Ishikawa (cell line): ENCODE measurements at regions not wholly inside any gene's neighbourhood (a gene's known extent, or its start where the extent isn't known, plus 50 kb on each side); places are given as distances from the start of the nearest gene placed in this dataset.
A peak's percentile ranks its signal among the peaks of the same experiment; 100 is the strongest.

Experiments used
- CEBPB ChIP-seq: IDR thresholded peaks from 2 replicates; pipeline ENCODE4 v1.6.1; 2012
- CREB1 ChIP-seq: IDR thresholded peaks from 2 replicates; pipeline ENCODE4 v1.6.1; 2012; ENCODE audit warnings: low read depth
- EGR1 ChIP-seq: IDR thresholded peaks from 2 replicates; pipeline ENCODE4 v1.6.1; 2012
- EP300 ChIP-seq: IDR thresholded peaks from 2 replicates; pipeline ENCODE4 v1.6.1; 2012; ENCODE audit warnings: borderline replicate concordance
- FOXM1 ChIP-seq: IDR thresholded peaks from 2 replicates; pipeline ENCODE4 v1.6.1; 2012; ENCODE audit warnings: low read depth, borderline replicate concordance
- MAX ChIP-seq: IDR thresholded peaks from 2 replicates; pipeline ENCODE4 v1.6.1; 2012
- NFIC ChIP-seq: IDR thresholded peaks from 2 replicates; pipeline ENCODE4 v1.6.1; 2012
- RAD21 ChIP-seq: IDR thresholded peaks from 2 replicates; pipeline ENCODE4 v1.6.1; 2012; ENCODE audit warnings: low read depth
- REST ChIP-seq: IDR thresholded peaks from 2 replicates; pipeline ENCODE4 v1.6.1; 2012; ENCODE audit warnings: low read depth, mild to moderate bottlenecking
- TAF1 ChIP-seq: IDR thresholded peaks from 2 replicates; pipeline ENCODE4 v1.6.1; 2012; ENCODE audit warnings: low read depth, mild to moderate bottlenecking
- TCF12 ChIP-seq: IDR thresholded peaks from 2 replicates; pipeline ENCODE4 v1.6.1; 2012; ENCODE audit warnings: low read depth
- TEAD4 ChIP-seq: IDR thresholded peaks from 2 replicates; pipeline ENCODE4 v1.6.1; 2012
- USF1 ChIP-seq: IDR thresholded peaks from 2 replicates; pipeline ENCODE4 v1.6.1; 2012
- YY1 ChIP-seq: IDR thresholded peaks from 2 replicates; pipeline ENCODE4 v1.6.1; 2012; ENCODE audit warnings: low read depth
- ZBTB7A ChIP-seq: IDR thresholded peaks from 2 replicates; pipeline ENCODE4 v1.6.1; 2012; ENCODE audit warnings: low read depth

GRCh38 chr14:61847861-61848260, 85.6 kb downstream of the SNAPC1 start:
- TF ChIP-seq TCF12 (no peak), EP300 (no peak), NFIC (no peak), MAX (no peak), USF1 (no peak), TEAD4 (no peak), ZBTB7A (no peak), CREB1 (no peak), CEBPB (no peak), FOXM1 (no peak), REST (no peak), TAF1 (no peak), RAD21 (no peak), YY1 (no peak), EGR1 (no peak)

- no peak for TF ChIP-seq REST
- no peak for TF ChIP-seq NFIC
- TF ChIP-seq CREB1: no peak
- TF ChIP-seq TAF1: no peak
- TF ChIP-seq MAX: no peak
- no peak for TF ChIP-seq USF1
- no peak for TF ChIP-seq CEBPB
- no peak for TF ChIP-seq FOXM1
- TF ChIP-seq RAD21: no peak
- TF ChIP-seq TEAD4: no peak
- no peak for TF ChIP-seq EP300
- TF ChIP-seq YY1: no peak
- no peak for TF ChIP-seq ZBTB7A
- TF ChIP-seq EGR1: no peak
Observed at GRCh38 chr14:61854898-61855297, 92.7 kb downstream of the SNAPC1 start.

- TF ChIP-seq RAD21 (peak; percentile 46), MAX (no peak), FOXM1 (no peak), TAF1 (no peak)
Observed at GRCh38 chr14:61860294-61860918, 98.2 kb downstream of the SNAPC1 start.

- TF ChIP-seq EP300 (no peak), TCF12 (no peak), TEAD4 (no peak), REST (no peak), NFIC (no peak), ZBTB7A (no peak), EGR1 (no peak), TAF1 (no peak), CREB1 (no peak), FOXM1 (no peak), USF1 (no peak), MAX (no peak), YY1 (no peak), CEBPB (no peak), RAD21 (no peak)
Observed at GRCh38 chr14:61861320-61861865, 99.2 kb downstream of the SNAPC1 start.
